Limb (tissue), 2 donors: ENCODE measurements at regions not wholly inside any gene's neighbourhood (a gene's known extent, or its start where the extent isn't known, plus 50 kb on each side); places are given as distances from the start of the nearest gene placed in this dataset.
"Not testable (repeated sequence)": the region's sequence is repeated elsewhere in the genome, so short reads cannot be mapped to it uniquely, and the experiment has no call there.

Experiments
- DNase-seq, 2 donors: peaks; one replicate each; pipeline ENCODE4 v3.0.0-alpha.2; 2016; ENCODE audit errors: extremely low spot score in 2 of 2

- DNase-seq = no peak
These were observed 152.4 kb upstream of the MAN1A1 start for GRCh38 chr6:119501798-119502483.

- DNase-seq = no peak
These were observed 150.2 kb upstream of the MAN1A1 start for GRCh38 chr6:119499797-119500196.

- no peak for DNase-seq
These were observed 148.6 kb upstream of the MAN1A1 start for GRCh38 chr6:119497988-119498727.

- DNase-seq = no peak
These were observed 145.7 kb upstream of the MAN1A1 start for GRCh38 chr6:119495230-119495683.

- no peak for DNase-seq
These were observed 144.4 kb upstream of the MAN1A1 start for GRCh38 chr6:119493980-119494379.

- not testable (repeated sequence) for DNase-seq
These were observed 141.6 kb upstream of the MAN1A1 start for GRCh38 chr6:119491112-119491511.

GRCh38 chr6:119490050-119490449, 140.5 kb upstream of the MAN1A1 start:
- not testable (repeated sequence) for DNase-seq

GRCh38 chr6:119484598-119484997, 135.0 kb upstream of the MAN1A1 start:
- no peak for DNase-seq

- no peak for DNase-seq
These were observed 134.3 kb upstream of the MAN1A1 start for GRCh38 chr6:119483908-119484307.

- DNase-seq = no peak
These were observed 133.3 kb upstream of the MAN1A1 start for GRCh38 chr6:119482850-119483285.

GRCh38 chr6:119481976-119482375, 132.4 kb upstream of the MAN1A1 start:
- no peak for DNase-seq

- DNase-seq = no peak
These were observed 131.5 kb upstream of the MAN1A1 start for GRCh38 chr6:119480961-119481497.

GRCh38 chr6:119479860-119480655, 130.5 kb upstream of the MAN1A1 start:
- no peak for DNase-seq

GRCh38 chr6:119476554-119476953, 127.0 kb upstream of the MAN1A1 start:
- no peak for DNase-seq

GRCh38 chr6:119476024-119476423, 126.5 kb upstream of the MAN1A1 start:
- no peak for DNase-seq

GRCh38 chr6:119470893-119471542, 121.5 kb upstream of the MAN1A1 start:
- no peak for DNase-seq

GRCh38 chr6:119467488-119468081, 118.0 kb upstream of the MAN1A1 start:
- no peak for DNase-seq

GRCh38 chr6:119466226-119466625, 116.7 kb upstream of the MAN1A1 start:
- no peak for DNase-seq

- no peak for DNase-seq
These were observed 113.6 kb upstream of the MAN1A1 start for GRCh38 chr6:119463081-119463626.

GRCh38 chr6:119461187-119461586, 111.6 kb upstream of the MAN1A1 start:
- no peak for DNase-seq
